H9 (cell line): ENCODE measurements at regions not wholly inside any gene's neighbourhood (a gene's known extent, or its start where the extent isn't known, plus 50 kb on each side); places are given as distances from the start of the nearest gene placed in this dataset.

Experiments
- DNase-seq: peaks from one replicate; pipeline ENCODE4 v3.0.0-alpha.2; 2017
- H2AFZ ChIP-seq: one replicate; pipeline ENCODE4 v1.6.1; 2013; ENCODE audit warnings: mild to moderate bottlenecking, low read length, control low read depth, moderate library complexity
- H2AK5ac ChIP-seq: 2 replicates; pipeline ENCODE4 v1.6.1; 2013; ENCODE audit warnings: low read length, control low read depth, mixed read lengths; ENCODE audit not compliant: insufficient read length
- H2BK120ac ChIP-seq: one replicate; pipeline ENCODE4 v1.6.1; 2013; ENCODE audit warnings: low read depth, mild to moderate bottlenecking, low read length, control low read depth, inconsistent platforms; ENCODE audit not compliant: poor library complexity, severe bottlenecking
- H2BK12ac ChIP-seq: 2 replicates; pipeline ENCODE4 v1.6.1; 2013; ENCODE audit warnings: low read length, control low read depth, mixed read lengths, low read depth; ENCODE audit not compliant: insufficient read length
- H2BK15ac ChIP-seq: 2 replicates; pipeline ENCODE4 v1.6.1; 2013; ENCODE audit warnings: low read depth, low read length, control low read depth
- H2BK20ac ChIP-seq: one replicate; pipeline ENCODE4 v1.6.1; 2013; ENCODE audit warnings: low read depth, mild to moderate bottlenecking, low read length, control low read depth, inconsistent platforms; ENCODE audit not compliant: poor library complexity, severe bottlenecking
- H2BK5ac ChIP-seq: 2 replicates; pipeline ENCODE4 v1.6.1; 2013; ENCODE audit warnings: low read length, control low read depth, mixed read lengths; ENCODE audit not compliant: insufficient read length
- H3K14ac ChIP-seq: 2 replicates; pipeline ENCODE4 v1.6.1; 2013; ENCODE audit warnings: low read length, control low read depth; ENCODE audit not compliant: insufficient read depth
- H3K18ac ChIP-seq: 2 replicates; pipeline ENCODE4 v1.6.1; 2013; ENCODE audit warnings: low read depth, mild to moderate bottlenecking, mixed read lengths, low read length, control low read depth; ENCODE audit not compliant: insufficient read length
- H3K23ac ChIP-seq: 2 replicates; pipeline ENCODE4 v1.6.1; 2013; ENCODE audit warnings: low read length, control low read depth, mixed read lengths, low read depth; ENCODE audit not compliant: insufficient read length
- H3K23me2 ChIP-seq: 2 replicates; pipeline ENCODE4 v1.6.1; 2013; ENCODE audit warnings: low read depth, mild to moderate bottlenecking, mixed read lengths, low read length, control low read depth; ENCODE audit not compliant: insufficient read length, poor library complexity, severe bottlenecking
- H3K27ac ChIP-seq: 2 replicates; pipeline ENCODE4 v1.5.1; 2013; ENCODE audit warnings: low read length, control low read depth, mixed read lengths, low read depth; ENCODE audit not compliant: insufficient read length
- H3K27me3 ChIP-seq: 2 replicates; pipeline ENCODE4 v1.6.1; 2013; ENCODE audit warnings: low read length, control low read depth, inconsistent platforms; ENCODE audit not compliant: insufficient read depth
- H3K4ac ChIP-seq: 2 replicates; pipeline ENCODE4 v1.6.1; 2013; ENCODE audit warnings: low read depth, mild to moderate bottlenecking, control low read depth, inconsistent platforms, low read length, moderate library complexity
- H3K4me1 ChIP-seq: 2 replicates; pipeline ENCODE4 v1.6.1; 2013; ENCODE audit warnings: low read length, control low read depth, inconsistent platforms; ENCODE audit not compliant: insufficient read depth
- H3K4me2 ChIP-seq: 2 replicates; pipeline ENCODE4 v1.6.1; 2013; ENCODE audit warnings: low read length, control low read depth, mixed read lengths; ENCODE audit not compliant: insufficient read length, insufficient read depth
- H3K56ac ChIP-seq: 2 replicates; pipeline ENCODE4 v1.6.1; 2013; ENCODE audit warnings: low read depth, mild to moderate bottlenecking, mixed read lengths, low read length, control low read depth; ENCODE audit not compliant: insufficient read length
- H3K79me1 ChIP-seq: 2 replicates; pipeline ENCODE4 v1.6.1; 2013; ENCODE audit warnings: low read depth, mild to moderate bottlenecking, moderate library complexity, low read length, control low read depth, inconsistent platforms; ENCODE audit not compliant: insufficient read depth, poor library complexity, severe bottlenecking
- H3K79me2 ChIP-seq: 2 replicates; pipeline ENCODE4 v1.6.1; 2013; ENCODE audit warnings: low read length, control low read depth, inconsistent platforms; ENCODE audit not compliant: insufficient read depth
- H3K9ac ChIP-seq: 2 replicates; pipeline ENCODE4 v1.6.1; 2013; ENCODE audit warnings: low read length, control low read depth, mixed read lengths; ENCODE audit not compliant: insufficient read length; ENCODE audit errors: extremely low read depth
- H3K9me3 ChIP-seq: one replicate; pipeline ENCODE4 v1.6.1; 2013; ENCODE audit warnings: low read depth, low read length, inconsistent platforms; ENCODE audit not compliant: control insufficient read depth
- H3T11ph ChIP-seq: one replicate; pipeline ENCODE4 v1.6.1; 2013; ENCODE audit warnings: mild to moderate bottlenecking, low read length, control low read depth, inconsistent platforms
- H4K20me1 ChIP-seq: one replicate; pipeline ENCODE4 v1.6.1; 2013; ENCODE audit not compliant: control insufficient read depth, insufficient read length, insufficient read depth
- H4K5ac ChIP-seq: 2 replicates; pipeline ENCODE4 v1.6.1; 2013; ENCODE audit warnings: low read depth, mild to moderate bottlenecking, mixed read lengths, low read length, control low read depth; ENCODE audit not compliant: insufficient read length
- H4K8ac ChIP-seq: replicated peaks from 2 replicates; pipeline ENCODE4 v1.6.1; 2013; ENCODE audit warnings: low read length, control low read depth, mixed read lengths, low read depth; ENCODE audit not compliant: insufficient read length
- H4K91ac ChIP-seq: 2 replicates; pipeline ENCODE4 v1.6.1; 2013; ENCODE audit warnings: low read depth, mild to moderate bottlenecking, moderate library complexity, mixed read lengths, low read length, control low read depth; ENCODE audit not compliant: insufficient read length
- H3K27ac Mint-ChIP-seq, 3 experiments: 2 replicates in 2 of 3; 3 replicates in 1 of 3; pipeline ENCODE4 v1.8.0; 2020 to 2021; ENCODE audit warnings: mixed read lengths in 3 of 3, mild to moderate bottlenecking in 1 of 3, moderate library complexity in 1 of 3
- H3K27me3 Mint-ChIP-seq: 2 replicates; pipeline ENCODE4 v1.8.0; 2021; ENCODE audit warnings: low read depth, mild to moderate bottlenecking, moderate library complexity, mixed read lengths
- H3K36me3 Mint-ChIP-seq, 3 experiments: 2 replicates in 2 of 3; 3 replicates in 1 of 3; pipeline ENCODE4 v1.8.0; 2020 to 2021; ENCODE audit warnings: low read depth in 3 of 3, mixed read lengths in 3 of 3; ENCODE audit not compliant: insufficient read depth in 1 of 3
- H3K4me1 Mint-ChIP-seq, 2 experiments: 2 replicates each; pipeline ENCODE4 v1.8.0; 2020; ENCODE audit warnings: mixed read lengths in 2 of 2
- H3K4me3 Mint-ChIP-seq, 2 experiments: 2 replicates in 1 of 2; 3 replicates in 1 of 2; pipeline ENCODE4 v1.8.0; 2020 to 2021; ENCODE audit warnings: mild to moderate bottlenecking in 2 of 2, mixed read lengths in 2 of 2, moderate library complexity in 1 of 2
- H3K9me3 Mint-ChIP-seq, 2 experiments: 2 replicates in 1 of 2; 3 replicates in 1 of 2; pipeline ENCODE4 v1.8.0; 2020; ENCODE audit warnings: mild to moderate bottlenecking in 2 of 2, mixed read lengths in 2 of 2, moderate library complexity in 1 of 2
- TF ChIP-seq, protein P1 (sequence below): fragments of 200-600 bp; sonication (generic); conservative IDR thresholded peaks from 3 replicates; pipeline ENCODE4 v1.8.0; 2021; ENCODE audit warnings: antibody characterized with exemption, mild to moderate bottlenecking

DNA sequence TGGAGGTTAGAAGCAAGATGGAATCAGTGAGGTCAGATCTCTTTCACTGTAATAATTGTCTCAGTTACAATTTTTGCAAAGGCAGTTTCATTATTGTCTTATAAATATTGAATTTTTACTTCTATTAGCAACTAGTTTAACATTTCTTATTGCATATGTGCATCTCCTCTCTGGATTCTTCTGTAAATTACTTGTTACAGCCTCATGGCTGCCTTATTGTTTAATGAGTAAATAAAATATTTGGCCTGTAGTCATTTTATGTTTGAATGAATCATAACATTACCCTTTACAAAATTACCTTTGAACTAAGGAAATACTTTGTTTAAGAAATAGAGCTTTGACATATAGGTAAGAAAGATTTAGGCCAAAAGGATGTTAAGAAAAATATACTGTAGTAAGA, 212.4 kb downstream of the SLITRK6 start:
- no peak overlapping the region for H3K9ac ChIP-seq
- TF ChIP-seq, protein P1, sequence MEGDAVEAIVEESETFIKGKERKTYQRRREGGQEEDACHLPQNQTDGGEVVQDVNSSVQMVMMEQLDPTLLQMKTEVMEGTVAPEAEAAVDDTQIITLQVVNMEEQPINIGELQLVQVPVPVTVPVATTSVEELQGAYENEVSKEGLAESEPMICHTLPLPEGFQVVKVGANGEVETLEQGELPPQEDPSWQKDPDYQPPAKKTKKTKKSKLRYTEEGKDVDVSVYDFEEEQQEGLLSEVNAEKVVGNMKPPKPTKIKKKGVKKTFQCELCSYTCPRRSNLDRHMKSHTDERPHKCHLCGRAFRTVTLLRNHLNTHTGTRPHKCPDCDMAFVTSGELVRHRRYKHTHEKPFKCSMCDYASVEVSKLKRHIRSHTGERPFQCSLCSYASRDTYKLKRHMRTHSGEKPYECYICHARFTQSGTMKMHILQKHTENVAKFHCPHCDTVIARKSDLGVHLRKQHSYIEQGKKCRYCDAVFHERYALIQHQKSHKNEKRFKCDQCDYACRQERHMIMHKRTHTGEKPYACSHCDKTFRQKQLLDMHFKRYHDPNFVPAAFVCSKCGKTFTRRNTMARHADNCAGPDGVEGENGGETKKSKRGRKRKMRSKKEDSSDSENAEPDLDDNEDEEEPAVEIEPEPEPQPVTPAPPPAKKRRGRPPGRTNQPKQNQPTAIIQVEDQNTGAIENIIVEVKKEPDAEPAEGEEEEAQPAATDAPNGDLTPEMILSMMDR = no peak
- H3K27me3 ChIP-seq = no peaks in the 10 kb centered on the region
- H3K79me1 ChIP-seq = no peaks in the 10 kb centered on the region
- H3K23me2 ChIP-seq = no peaks in the 10 kb centered on the region
- H2AFZ ChIP-seq = no peak overlapping the region
- no peak overlapping the region for H4K5ac ChIP-seq
- H2BK120ac ChIP-seq = no peak overlapping the region
- peaks cover 3 to 12% (median 7%) of the 10 kb centered on the region in 3 experiments; a peak in 6 of 7 replicates for H3K36me3 Mint-ChIP-seq
- no peak overlapping the region for H3K27ac ChIP-seq
- no peak overlapping the region for H2AK5ac ChIP-seq
- no peaks in the 10 kb centered on the region for H3K4me1 ChIP-seq
- no peak overlapping the region for H3K18ac ChIP-seq
- H3K14ac ChIP-seq = no peak overlapping the region
- H2BK5ac ChIP-seq = no peak overlapping the region
- no peak overlapping the region for H2BK20ac ChIP-seq
- no peak overlapping the region for H3K4me2 ChIP-seq
- H4K8ac ChIP-seq = no peak overlapping the region
- H3K56ac ChIP-seq = no peak overlapping the region
- H3K4me3 Mint-ChIP-seq = no peak overlapping the region
- no peaks in the 10 kb centered on the region for H3K9me3 ChIP-seq
- peaks cover 2 to 9% of the 10 kb centered on the region in 2 experiments; a peak in 4 of 5 replicates for H3K9me3 Mint-ChIP-seq
- peaks cover 23 to 29% of the 10 kb centered on the region in 2 experiments for H3K4me1 Mint-ChIP-seq
- no peak overlapping the region for H2BK12ac ChIP-seq
- no peak overlapping the region for H4K91ac ChIP-seq
- H3K27ac Mint-ChIP-seq = no peak overlapping the region
- no peak overlapping the region for H3K4ac ChIP-seq
- H3K27me3 Mint-ChIP-seq = no peaks in the 10 kb centered on the region
- DNase-seq = no peak
- no peak overlapping the region for H2BK15ac ChIP-seq
- H3K79me2 ChIP-seq = no peaks in the 10 kb centered on the region
- no peaks in the 10 kb centered on the region for H4K20me1 ChIP-seq
- H3K23ac ChIP-seq = no peak overlapping the region
- no peak overlapping the region for H3T11ph ChIP-seq
